HG03103 (cell line): ENCODE measurements at regions not wholly inside any gene's neighbourhood (a gene's known extent, or its start where the extent isn't known, plus 50 kb on each side); places are given as distances from the start of the nearest gene placed in this dataset.
"Not testable (repeated sequence)": the region's sequence is repeated elsewhere in the genome, so short reads cannot be mapped to it uniquely, and the experiment has no call there.

Source experiments
- ATAC-seq: cut with Tn5 transposase; IDR thresholded peaks from one replicate; pipeline ENCODE4 v1.9.1; 2021; ENCODE audit warnings: low read depth; ENCODE audit not compliant: unreplicated experiment

DNA sequence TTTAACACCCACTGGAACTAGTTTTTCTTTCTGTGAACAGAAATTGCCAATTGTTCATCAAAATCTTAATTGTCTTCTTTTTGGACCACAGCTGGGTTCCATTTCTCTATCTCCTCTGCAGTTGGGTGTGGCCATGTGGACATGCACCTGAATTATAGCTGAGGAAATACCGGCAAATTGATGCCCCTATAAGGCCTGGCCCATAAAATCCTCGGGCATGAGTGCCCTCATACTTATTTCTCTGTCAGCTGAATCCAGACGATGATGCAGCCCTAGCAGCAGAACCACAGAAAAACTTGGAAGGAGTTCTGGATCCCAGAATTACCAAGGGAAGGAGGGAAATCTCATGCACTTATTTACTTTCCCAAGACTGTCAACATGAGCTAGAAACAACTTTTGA is 249.0 kb downstream of the CYRIA start:
- no peak for ATAC-seq

DNA sequence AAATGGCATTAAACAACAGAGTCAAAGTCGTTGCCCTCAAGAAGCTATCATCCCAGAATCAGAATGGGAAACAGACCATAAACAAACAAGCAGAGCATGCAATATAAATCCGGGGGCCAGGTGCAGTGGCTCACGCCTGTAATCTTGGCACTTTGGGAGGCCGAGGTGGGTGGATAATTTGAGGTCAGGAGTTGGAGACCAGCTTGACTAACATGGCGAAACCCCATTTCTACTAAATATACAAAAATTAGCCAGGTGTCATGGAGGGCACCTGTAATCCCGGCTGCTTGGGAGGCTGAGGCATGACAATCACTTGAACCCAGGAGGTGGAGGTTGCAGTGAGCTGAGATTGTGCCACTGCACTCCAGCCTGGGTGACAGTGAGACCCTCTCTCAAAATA is 249.8 kb downstream of the CYRIA start:
- ATAC-seq = not testable (repeated sequence)

DNA sequence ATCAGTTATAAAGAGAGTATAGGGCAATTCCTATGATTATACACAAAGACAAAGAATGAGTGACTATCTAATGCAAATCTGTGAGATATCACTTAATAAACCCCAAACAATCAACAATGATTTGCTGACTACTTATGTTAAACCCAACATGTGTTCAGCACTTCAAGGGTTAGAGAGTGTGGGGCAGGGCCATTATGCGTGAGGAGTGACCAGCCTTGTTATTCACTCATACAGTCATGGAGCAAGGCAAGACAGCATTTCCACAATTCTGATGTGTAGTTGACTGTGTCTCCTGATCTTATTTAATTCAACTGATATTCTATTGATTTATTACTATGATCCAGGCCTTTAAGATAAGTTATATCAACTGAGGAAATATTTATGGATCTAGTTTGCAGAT is 251.7 kb downstream of the CYRIA start:
- no peak for ATAC-seq

- ATAC-seq = no peak
These were observed 252.3 kb downstream of the CYRIA start for GRCh38 chr2:16413285-16413684.

GRCh38 chr2:16412321-16413030 is 253.2 kb downstream of the CYRIA start:
- ATAC-seq = no peak

- no peak for ATAC-seq
These were observed 253.8 kb downstream of the CYRIA start for GRCh38 chr2:16411788-16412187.

- ATAC-seq = no peak
These were observed 255.8 kb downstream of the CYRIA start for GRCh38 chr2:16409849-16410248.

DNA sequence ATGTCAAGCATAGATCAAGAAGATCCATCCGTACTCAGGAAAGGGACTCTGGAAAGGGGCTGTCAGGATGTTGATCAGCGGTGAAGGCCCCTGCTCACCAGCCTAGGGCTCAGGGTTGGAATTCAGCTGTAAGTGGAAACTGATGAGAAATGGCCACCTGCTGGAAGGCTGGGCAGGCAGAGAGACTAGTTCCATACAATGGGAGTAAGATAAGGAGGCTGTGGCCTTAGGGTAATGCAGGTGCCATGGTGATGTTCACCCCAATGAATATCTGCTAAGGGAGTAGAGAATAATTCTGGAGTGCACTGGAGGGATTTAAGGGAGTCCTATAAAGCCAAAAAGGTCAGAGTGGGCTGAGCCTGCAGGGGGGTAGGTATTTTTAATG is 256.6 kb downstream of the CYRIA start:
- ATAC-seq = no peak

DNA sequence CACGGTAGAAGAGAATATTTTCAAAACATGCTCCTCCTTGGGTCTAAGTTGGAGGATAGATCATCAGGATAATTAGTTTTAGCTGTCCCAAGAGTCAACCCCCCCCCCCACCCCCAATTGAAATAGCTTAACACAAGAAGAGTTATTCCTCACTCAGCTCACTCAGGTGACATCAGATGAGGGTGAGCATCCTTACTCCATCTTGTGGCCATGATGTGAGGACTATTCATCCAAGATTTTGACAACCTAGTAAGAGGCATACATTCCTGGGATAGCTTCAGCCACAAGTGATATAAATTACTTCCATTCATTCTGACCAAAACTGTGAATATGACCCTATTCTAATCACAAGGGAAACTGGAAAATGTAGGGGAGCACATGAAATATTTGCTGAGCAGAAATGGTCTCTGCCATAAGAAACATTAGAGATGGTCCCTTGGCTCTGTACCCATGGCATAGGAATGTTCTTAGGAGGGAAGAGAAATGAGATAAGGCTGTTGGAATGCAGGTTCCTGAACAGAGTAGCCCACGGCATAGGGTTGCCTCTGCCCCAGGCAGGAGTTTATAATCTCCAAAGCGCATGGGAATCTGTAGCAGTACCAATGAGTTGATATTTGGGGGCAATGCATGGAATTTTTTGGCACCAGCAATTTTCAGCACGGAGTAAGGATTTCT is 257.2 kb downstream of the CYRIA start:
- ATAC-seq = no peak

DNA sequence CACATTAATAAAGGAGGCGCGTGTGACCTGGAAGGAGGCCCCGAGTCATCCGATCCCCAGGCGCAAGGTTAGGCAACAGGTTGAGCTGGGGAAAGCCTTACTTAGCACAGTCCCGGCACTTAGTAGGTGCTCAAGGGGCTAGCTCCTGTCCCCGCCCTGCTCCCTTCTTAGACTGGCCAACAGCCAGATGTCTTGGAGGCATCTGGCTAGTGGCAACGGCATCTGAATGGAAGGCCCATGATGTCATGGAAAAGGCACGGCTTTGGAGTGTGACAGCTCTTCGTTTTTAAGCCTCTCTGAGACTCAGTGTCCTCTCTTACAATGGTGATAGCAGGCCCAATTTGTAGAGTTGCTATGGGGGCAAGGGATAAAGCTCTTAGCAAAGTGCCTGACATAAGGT is 258.3 kb downstream of the CYRIA start:
- no peak for ATAC-seq

DNA sequence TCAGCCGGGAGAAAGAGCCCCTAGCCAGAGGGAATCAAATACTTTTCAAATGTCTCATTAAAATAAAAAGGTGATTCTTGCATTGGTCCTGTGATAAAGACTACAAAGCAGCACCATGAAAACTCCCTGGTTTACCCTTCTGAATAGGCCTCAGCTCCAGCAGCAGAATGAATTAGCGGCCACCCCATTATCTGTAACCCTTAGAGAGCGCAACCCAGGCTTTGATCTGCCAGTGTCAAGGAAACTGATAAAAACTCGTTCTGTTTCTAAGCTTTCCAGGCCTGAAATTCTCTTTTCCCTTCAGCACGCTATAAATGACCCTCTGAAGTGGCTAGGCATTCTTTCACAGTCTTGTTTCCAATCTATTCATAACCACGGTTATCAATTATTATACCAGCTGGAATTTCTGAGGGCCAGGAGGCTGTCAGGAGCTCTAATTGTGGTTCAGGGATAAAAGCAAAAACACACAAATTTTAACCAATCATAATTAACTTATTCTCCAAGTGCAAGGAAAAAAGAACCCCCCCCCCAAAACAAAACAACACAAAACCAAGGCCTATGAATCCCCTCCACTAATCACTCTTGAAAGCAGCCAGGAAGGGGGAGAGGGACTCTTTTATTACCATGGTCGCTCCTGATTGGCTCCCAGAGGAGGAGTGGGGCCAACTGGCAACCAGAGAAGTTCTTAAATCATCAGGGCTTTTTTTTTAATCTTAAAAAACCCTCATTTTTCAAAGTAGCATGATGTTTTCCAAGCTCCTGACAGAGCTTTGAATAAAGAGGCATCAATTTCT is 258.9 kb downstream of the CYRIA start:
- ATAC-seq = no peak

DNA sequence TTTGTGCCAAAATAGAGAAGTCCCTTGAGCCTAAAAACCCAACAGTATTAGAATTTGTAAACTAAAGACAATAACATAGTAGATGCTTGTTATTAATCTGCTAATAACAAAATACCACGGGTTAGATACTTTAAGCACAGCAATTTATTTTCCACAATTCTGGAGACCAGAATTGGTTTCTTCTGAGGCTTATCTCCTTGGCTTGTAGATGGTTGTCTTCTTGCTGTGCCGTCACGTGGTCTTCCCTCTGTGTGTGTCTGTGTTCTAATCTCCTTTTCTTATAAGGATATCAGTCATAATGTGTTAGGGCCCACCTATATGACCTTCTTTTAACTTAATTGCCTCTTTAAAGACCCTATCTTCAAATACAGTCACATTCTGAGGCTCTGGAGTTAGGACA is 260.1 kb downstream of the CYRIA start:
- ATAC-seq = no peak

- ATAC-seq = no peak
These were observed 260.9 kb downstream of the CYRIA start for GRCh38 chr2:16404551-16405300.

DNA sequence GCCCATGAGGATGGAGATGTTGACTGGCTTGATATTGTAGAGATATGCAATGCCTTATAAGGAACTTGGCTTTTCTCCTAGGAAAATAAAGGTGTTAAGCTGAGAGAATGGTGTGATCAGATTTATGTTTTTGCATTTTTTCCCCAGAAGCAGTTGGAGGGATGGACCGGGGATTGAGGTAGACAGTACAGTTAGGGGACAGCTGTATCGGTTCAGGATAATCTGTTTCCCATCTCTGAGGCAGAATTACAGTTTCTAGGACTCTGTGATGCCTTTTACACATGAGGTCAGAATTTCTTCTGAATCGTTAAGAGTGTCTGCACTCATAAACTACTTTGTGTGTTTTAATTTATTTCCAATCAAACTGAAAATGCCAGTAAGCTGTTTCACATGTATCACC is 261.5 kb downstream of the CYRIA start:
- no peak for ATAC-seq

DNA sequence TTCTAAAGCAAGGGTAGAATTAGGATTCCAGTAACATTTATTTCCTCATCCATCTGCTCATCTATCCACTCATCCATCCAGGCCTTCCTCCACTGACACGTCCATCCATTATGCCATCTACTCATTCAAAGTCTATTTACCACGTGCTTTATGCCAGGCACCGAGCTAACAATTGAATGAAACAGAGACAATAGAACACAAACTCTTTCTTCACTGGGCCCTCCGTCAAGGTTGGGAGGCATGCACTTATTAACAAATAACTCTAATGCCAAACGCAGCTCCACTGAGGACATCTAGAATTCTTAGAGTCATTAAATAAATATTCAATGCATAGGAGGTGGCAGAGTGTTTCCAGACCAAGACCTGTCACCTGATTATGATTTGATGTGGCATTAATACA is 262.7 kb downstream of the CYRIA start:
- ATAC-seq = no peak

GRCh38 chr2:16401761-16402300 is 263.8 kb downstream of the CYRIA start:
- ATAC-seq = no peak

- no peak for ATAC-seq
These were observed 265.5 kb downstream of the CYRIA start for GRCh38 chr2:16400127-16400623.

DNA sequence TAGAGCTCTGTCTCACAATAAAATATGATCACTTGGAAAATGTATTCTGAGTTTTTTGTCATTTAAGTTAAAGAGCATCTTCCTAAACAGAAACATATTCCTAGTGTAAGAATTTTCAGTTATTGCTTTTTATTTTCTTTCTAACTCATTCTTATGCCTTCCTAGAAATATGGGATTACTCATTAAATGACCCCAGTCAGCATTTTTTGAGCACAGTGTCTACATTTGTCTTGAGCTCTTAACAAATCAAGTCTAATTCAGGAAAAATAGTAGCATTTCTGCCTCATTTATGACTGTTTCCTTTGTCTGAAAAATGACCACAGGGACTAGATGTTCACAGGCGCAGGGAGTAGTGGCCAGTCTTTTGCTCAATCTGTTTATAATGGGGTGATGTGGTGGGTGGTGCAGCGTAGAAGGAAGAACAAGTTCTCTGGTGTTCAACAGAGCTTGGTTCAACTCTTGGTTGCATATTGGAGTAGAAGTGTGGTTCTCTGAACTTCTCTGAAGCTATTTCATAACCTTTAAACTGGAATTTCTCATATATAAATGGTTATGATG is 267.1 kb downstream of the CYRIA start:
- no peak for ATAC-seq

DNA sequence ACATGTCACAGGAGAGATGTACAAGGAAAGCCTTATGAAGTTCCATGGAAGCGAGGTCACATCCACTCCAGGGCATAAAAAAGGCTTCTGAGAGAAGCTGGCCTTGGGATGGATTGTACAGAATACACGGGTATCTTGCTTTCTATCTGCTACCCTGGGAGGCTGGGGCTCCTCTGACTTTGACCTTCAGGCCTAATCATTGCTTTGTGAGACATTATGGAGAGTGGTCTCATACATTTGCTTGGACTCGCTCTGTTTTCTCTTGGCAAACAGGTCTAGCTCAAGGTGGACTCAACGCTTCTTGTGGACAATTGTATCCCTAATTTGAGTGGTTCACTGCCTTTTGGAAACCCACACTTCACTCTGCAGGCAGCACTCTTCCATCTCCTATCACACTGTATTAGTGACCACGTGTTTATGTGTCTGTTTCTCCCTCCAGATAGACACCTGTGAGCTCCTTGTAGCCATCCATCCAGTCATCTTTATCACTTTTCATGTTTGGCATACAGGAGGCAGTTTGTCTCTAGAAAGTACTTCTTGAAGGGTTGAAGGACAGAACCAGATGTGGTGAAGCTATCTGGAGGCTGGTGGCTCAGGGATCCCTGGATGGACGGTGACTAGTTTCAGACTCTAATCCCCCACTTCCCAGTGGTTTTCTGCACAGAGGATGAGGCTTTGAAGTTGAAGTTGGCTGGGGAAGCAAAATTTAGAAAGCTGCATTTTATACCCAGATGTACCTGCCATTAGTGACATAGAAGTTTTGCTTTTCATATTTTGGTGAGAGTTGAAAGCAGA is 267.8 kb downstream of the CYRIA start:
- ATAC-seq = no peak
